Bronchial epithelial cell (primary cell): ENCODE measurements at regions not wholly inside any gene's neighbourhood (a gene's known extent, or its start where the extent isn't known, plus 50 kb on each side); places are given as distances from the start of the nearest gene placed in this dataset.

Experiments
- DNase-seq: peaks from one replicate; pipeline ENCODE4 v3.0.0-alpha.2; 2010; ENCODE audit warnings: low read depth
- FAIRE-seq: peaks from 2 replicates; lab custom pipeline; 2011; peaks lifted over from hg19 to GRCh38; lab: Jason Lieb, UNC
- H3K27me3 ChIP-seq: 2 replicates; pipeline ENCODE4 v1.5.1; 2011; ENCODE audit warnings: low read length; ENCODE audit not compliant: control insufficient read depth, insufficient read depth
- H3K36me3 ChIP-seq: 2 replicates; pipeline ENCODE4 v1.5.1; 2011; ENCODE audit warnings: low read length; ENCODE audit not compliant: control insufficient read depth, insufficient read depth
- H3K4me3 ChIP-seq: 2 replicates; pipeline ENCODE4 v1.5.1; 2011; ENCODE audit warnings: mild to moderate bottlenecking, low read depth, low read length, control low read depth
- TF ChIP-seq, protein P1 (sequence below): IDR thresholded peaks from 2 replicates; pipeline ENCODE4 v1.5.1; 2011; ENCODE audit warnings: mild to moderate bottlenecking, moderate library complexity, low read length, control low read depth, inconsistent platforms; ENCODE audit not compliant: insufficient read depth, severe bottlenecking

DNA sequence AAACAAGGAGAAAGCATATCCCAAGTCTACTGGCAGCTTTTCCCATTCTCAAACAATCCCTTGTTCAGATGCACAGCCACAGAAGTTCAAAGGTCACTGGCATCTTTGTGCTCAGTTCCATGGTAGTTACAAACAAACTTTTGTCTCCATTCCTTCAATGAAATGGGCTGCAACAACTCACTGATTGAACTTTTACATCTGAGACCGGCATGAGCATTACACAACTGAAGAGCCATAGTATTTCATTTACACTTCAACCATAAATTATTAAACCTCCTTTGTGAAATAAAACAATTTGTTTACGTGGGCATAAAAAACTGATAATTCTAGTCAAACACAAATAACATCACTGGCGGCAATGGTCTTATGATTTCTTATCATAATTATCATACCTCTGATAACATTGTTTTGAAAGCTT is 67.8 kb upstream of the ARHGAP32 start:
- Histone ChIP-seq H3K36me3 (no peaks in the 10 kb centered on the region), H3K4me3 (no peak overlapping the region), H3K27me3 (no peaks in the 10 kb centered on the region)
- DNase-seq (no peak), FAIRE-seq (no peak)
- TF ChIP-seq, protein P1, sequence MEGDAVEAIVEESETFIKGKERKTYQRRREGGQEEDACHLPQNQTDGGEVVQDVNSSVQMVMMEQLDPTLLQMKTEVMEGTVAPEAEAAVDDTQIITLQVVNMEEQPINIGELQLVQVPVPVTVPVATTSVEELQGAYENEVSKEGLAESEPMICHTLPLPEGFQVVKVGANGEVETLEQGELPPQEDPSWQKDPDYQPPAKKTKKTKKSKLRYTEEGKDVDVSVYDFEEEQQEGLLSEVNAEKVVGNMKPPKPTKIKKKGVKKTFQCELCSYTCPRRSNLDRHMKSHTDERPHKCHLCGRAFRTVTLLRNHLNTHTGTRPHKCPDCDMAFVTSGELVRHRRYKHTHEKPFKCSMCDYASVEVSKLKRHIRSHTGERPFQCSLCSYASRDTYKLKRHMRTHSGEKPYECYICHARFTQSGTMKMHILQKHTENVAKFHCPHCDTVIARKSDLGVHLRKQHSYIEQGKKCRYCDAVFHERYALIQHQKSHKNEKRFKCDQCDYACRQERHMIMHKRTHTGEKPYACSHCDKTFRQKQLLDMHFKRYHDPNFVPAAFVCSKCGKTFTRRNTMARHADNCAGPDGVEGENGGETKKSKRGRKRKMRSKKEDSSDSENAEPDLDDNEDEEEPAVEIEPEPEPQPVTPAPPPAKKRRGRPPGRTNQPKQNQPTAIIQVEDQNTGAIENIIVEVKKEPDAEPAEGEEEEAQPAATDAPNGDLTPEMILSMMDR: no peak

DNA sequence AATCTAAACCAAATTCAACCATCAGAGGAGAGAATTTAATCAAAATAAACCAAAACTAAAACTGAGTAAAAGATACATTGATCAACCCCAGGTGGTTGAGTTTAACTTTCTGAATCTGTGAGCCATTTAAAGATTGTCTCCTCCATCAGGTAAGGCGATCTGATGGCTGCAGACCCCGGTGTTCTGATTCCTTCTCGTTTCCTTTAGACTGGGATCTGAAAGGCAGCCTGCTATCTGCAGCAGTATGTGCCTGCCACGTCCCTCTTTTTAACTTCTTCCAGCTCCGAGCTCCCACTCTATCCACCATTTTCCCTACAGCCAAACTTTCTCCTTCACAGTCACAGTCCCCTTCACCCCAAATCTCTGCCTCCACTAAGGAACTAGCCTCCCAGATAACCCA is 66.1 kb upstream of the ARHGAP32 start:
- Histone ChIP-seq H3K27me3 (no peaks in the 10 kb centered on the region), H3K36me3 (no peaks in the 10 kb centered on the region), H3K4me3 (no peak overlapping the region)
- FAIRE-seq: no peak
- no peak for DNase-seq
- TF ChIP-seq, protein P1: no peak

DNA sequence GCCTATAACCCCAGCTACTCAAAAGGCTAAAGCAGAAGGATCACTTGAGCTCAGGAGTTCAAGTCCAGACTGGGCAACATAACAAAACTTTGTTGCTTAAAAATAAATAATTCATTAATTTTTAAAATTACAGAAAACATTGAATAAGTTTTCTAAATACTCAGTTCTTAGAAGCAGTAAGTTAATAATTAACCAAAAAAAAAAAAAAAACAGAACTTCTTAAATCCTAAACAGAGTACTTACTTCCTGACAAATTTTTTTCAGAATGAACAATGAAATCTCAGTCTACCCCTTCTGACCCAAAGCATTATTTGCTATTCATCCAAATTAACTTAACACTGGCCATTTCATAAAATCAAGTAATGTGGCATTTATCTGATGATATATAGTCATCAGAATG is 65.4 kb upstream of the ARHGAP32 start:
- FAIRE-seq (no peak), DNase-seq (no peak)
- no peaks in the 10 kb centered on the region for H3K27me3 ChIP-seq
- no peaks in the 10 kb centered on the region for H3K36me3 ChIP-seq
- TF ChIP-seq, protein P1: no peak
- H3K4me3 ChIP-seq: no peak overlapping the region

DNA sequence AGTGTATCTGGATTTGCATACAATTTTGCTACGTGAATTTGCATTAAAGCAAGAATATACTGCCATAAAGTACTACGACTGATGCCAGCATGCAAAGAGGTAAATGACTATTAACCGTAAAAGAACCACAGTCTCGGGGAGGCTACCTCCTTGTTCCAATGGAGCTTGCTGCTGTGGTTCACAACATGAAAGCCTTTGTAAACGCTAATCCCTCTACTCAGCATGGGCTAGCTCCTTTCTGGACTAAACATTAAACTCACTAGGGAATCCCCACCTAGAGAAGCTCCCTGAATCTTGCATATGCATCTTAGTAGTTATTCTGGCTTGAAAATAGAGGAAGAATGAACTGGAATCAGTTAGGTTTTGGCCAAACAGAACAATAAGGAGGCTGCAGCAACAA is 60.5 kb upstream of the ARHGAP32 start:
- DNase-seq (no peak), FAIRE-seq (no peak)
- TF ChIP-seq, protein P1: no peak
- Histone ChIP-seq H3K27me3 (no peaks in the 10 kb centered on the region), H3K4me3 (no peak overlapping the region), H3K36me3 (no peaks in the 10 kb centered on the region)

DNA sequence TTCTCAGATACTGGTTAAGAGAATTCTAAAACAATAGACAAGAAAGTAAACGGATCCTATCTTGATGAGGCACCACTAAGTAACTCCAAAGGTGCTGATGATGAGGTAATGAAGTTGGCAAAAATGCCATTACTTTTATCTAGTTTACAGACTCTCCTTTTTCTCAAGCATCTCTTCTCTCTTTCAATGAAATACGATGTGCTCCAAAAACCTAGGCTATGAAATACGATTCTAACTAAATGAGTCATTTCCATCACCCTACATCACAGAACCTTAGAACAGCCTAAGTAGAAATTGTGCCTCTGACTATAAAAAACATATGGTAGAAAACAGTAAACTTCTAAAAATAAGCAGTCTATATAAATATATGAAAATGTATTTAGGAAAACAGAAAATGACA is 58.9 kb upstream of the ARHGAP32 start:
- Histone ChIP-seq H3K4me3 (no peak overlapping the region), H3K36me3 (no peaks in the 10 kb centered on the region), H3K27me3 (no peaks in the 10 kb centered on the region)
- TF ChIP-seq, protein P1: no peak
- FAIRE-seq (no peak), DNase-seq (no peak)

DNA sequence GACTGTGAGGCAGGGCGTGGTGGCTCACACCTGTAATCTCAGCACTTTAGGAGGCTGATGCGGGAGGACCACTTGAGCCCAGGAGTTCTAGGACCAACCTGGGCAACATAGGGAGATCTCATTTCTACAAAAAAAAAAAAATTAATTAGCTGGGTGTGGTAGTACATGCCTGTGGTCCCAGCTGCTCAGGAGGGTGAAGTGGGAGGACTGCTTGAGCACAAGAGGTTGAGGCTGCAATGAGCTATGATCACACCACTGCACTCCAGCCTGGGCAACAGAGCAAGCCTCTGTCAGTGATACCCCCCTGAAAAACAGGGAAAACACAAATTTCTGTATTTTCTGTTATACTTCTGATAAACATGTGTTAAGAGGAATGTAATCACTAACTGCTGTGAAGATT is 57.8 kb upstream of the ARHGAP32 start:
- Histone ChIP-seq H3K4me3 (no peak overlapping the region), H3K27me3 (no peaks in the 10 kb centered on the region), H3K36me3 (no peaks in the 10 kb centered on the region)
- TF ChIP-seq, protein P1: no peak
- DNase-seq: no peak
- FAIRE-seq: no peak
